Astrocyte (in vitro differentiated cells and primary cell): ENCODE measurements at regions not wholly inside any gene's neighbourhood (a gene's known extent, or its start where the extent isn't known, plus 50 kb on each side); places are given as distances from the start of the nearest gene placed in this dataset.

Experiments
- CTCF ChIP-seq: IDR thresholded peaks from 2 replicates; pipeline ENCODE4 v1.5.1; 2011; ENCODE audit warnings: low read depth, mild to moderate bottlenecking, inconsistent platforms, low read length, moderate library complexity; ENCODE audit not compliant: insufficient read depth
- EZH2 ChIP-seq: IDR thresholded peaks from 2 replicates; pipeline ENCODE4 v1.6.1; 2012; ENCODE audit warnings: mild to moderate bottlenecking, low read length, inconsistent platforms; ENCODE audit not compliant: insufficient read depth

GRCh38 chr10:58137813-58138212 is 129.9 kb downstream of the IPMK start:
- TF ChIP-seq EZH2, result no peak
- no peak for TF ChIP-seq CTCF
